GM23338 (cell line): ENCODE measurements at regions not wholly inside any gene's neighbourhood (a gene's known extent, or its start where the extent isn't known, plus 50 kb on each side); places are given as distances from the start of the nearest gene placed in this dataset.

Experiments used
- ATAC-seq: fragments of 200-7000 bp; cut with Tn5 transposase; 3 replicates; pipeline ENCODE4 v1.9.1; 2020
- DNase-seq: peaks from one replicate; pipeline ENCODE4 v3.0.0-alpha.2; 2015; ENCODE audit warnings: low spot score
- H2AFZ ChIP-seq: fragments of 200-600 bp; sonication (generic); 2 replicates; pipeline ENCODE4 v1.8.0; 2016; ENCODE audit warnings: antibody characterized with exemption, mild to moderate bottlenecking, moderate library complexity
- H3F3A ChIP-seq: fragments of 200-600 bp; sonication (generic); replicated peaks from 2 replicates; pipeline ENCODE4 v1.8.0; 2017; ENCODE audit warnings: antibody characterized with exemption, mixed run types, low read depth
- H3K27ac ChIP-seq: fragments of 200-600 bp; sonication (generic); 2 replicates; pipeline ENCODE4 v1.6.1; 2016; ENCODE audit warnings: low read depth
- H3K27me3 ChIP-seq: fragments of 200-600 bp; sonication (generic); 2 replicates; pipeline ENCODE4 v1.8.0; 2016; ENCODE audit warnings: mild to moderate bottlenecking, mixed run types, moderate library complexity; ENCODE audit not compliant: insufficient read depth
- H3K36me3 ChIP-seq: fragments of 200-600 bp; sonication (generic); 2 replicates; pipeline ENCODE4 v1.8.0; 2016; ENCODE audit warnings: mild to moderate bottlenecking; ENCODE audit not compliant: insufficient read depth
- H3K4me1 ChIP-seq: fragments of 200-600 bp; sonication (generic); 2 replicates; pipeline ENCODE4 v1.8.0; 2016; ENCODE audit warnings: mild to moderate bottlenecking, moderate library complexity; ENCODE audit not compliant: insufficient read depth
- H3K4me2 ChIP-seq: fragments of 200-600 bp; sonication (generic); 2 replicates; pipeline ENCODE4 v1.7.1; 2017; ENCODE audit warnings: mixed run types
- H3K4me3 ChIP-seq: fragments of 200-600 bp; sonication (generic); 2 replicates; pipeline ENCODE4 v1.6.1; 2016; ENCODE audit warnings: mixed run types
- H3K79me2 ChIP-seq: fragments of 200-600 bp; sonication (generic); replicated peaks from 2 replicates; pipeline ENCODE4 v1.8.0; 2017; ENCODE audit warnings: mild to moderate bottlenecking; ENCODE audit not compliant: insufficient read depth
- H3K9me2 ChIP-seq: fragments of 200-600 bp; sonication (generic); 2 replicates; pipeline ENCODE4 v1.8.0; 2017; ENCODE audit not compliant: insufficient read depth
- H4K20me1 ChIP-seq: fragments of 200-600 bp; sonication (generic); replicated peaks from 2 replicates; pipeline ENCODE4 v1.8.0; 2017; ENCODE audit warnings: mild to moderate bottlenecking; ENCODE audit not compliant: insufficient read depth
- H3K27ac Mint-ChIP-seq: 2 replicates; pipeline ENCODE4 v1.8.0; 2020; ENCODE audit warnings: inconsistent platforms, mild to moderate bottlenecking, moderate library complexity, mixed read lengths
- H3K27me3 Mint-ChIP-seq: 3 replicates; pipeline ENCODE4 v1.8.0; 2022; ENCODE audit warnings: low read depth, mild to moderate bottlenecking, moderate library complexity, mixed read lengths, inconsistent platforms; ENCODE audit not compliant: insufficient read depth, poor library complexity
- H3K36me3 Mint-ChIP-seq: 3 replicates; pipeline ENCODE4 v1.8.0; 2021; ENCODE audit warnings: low read depth, mild to moderate bottlenecking, inconsistent platforms, moderate library complexity, mixed read lengths
- H3K4me1 Mint-ChIP-seq: 3 replicates; pipeline ENCODE4 v1.8.0; 2020; ENCODE audit warnings: mild to moderate bottlenecking, inconsistent platforms, mixed read lengths
- H3K4me3 Mint-ChIP-seq: 3 replicates; pipeline ENCODE4 v1.8.0; 2021; ENCODE audit warnings: moderate library complexity, mild to moderate bottlenecking, inconsistent platforms, mixed read lengths
- H3K9me3 Mint-ChIP-seq: 3 replicates; pipeline ENCODE4 v1.8.0; 2020; ENCODE audit warnings: moderate library complexity, mild to moderate bottlenecking, inconsistent platforms, mixed read lengths
- CREB1 ChIP-seq: fragments of 250-450 bp; sonication (Bioruptor Pico); IDR thresholded peaks from 2 replicates; pipeline ENCODE4 v1.5.0; 2020; ENCODE audit warnings: low read depth, mild to moderate bottlenecking, moderate library complexity
- CTCF ChIP-seq, 2 experiments: fragments of 200-600 bp in 1 of 2; sonication (generic) in 1 of 2; conservative IDR thresholded peaks; 2 replicates each; pipeline versions ENCODE4 v1.5.1 to v1.6.1; 2016 to 2017; ENCODE audit warnings: antibody characterized with exemption in 2 of 2, low read depth in 2 of 2, mild to moderate bottlenecking in 2 of 2, moderate library complexity in 1 of 2
- EZH2 ChIP-seq: fragments of 200-600 bp; sonication (generic); IDR thresholded peaks from one replicate; pipeline ENCODE4 v1.8.0; 2017; ENCODE audit warnings: antibody characterized with exemption, mild to moderate bottlenecking, low read depth; ENCODE audit not compliant: unreplicated experiment
- EZH2phosphoT487 ChIP-seq: fragments of 200-600 bp; sonication (generic); IDR thresholded peaks from one replicate; pipeline ENCODE4 v1.8.1; 2018; ENCODE audit warnings: antibody characterized with exemption; ENCODE audit not compliant: unreplicated experiment
- STAT1 ChIP-seq: IDR thresholded peaks from one replicate; pipeline ENCODE4 v1.6.1; 2016; ENCODE audit warnings: antibody characterized with exemption; ENCODE audit not compliant: unreplicated experiment
- ZNF331 ChIP-seq: fragments of 250-450 bp; sonication (Bioruptor Pico); IDR thresholded peaks from 2 replicates; pipeline ENCODE4 v1.5.0; 2020; ENCODE audit warnings: low read depth, mild to moderate bottlenecking, moderate library complexity
- ZNF462 ChIP-seq: fragments of 250-450 bp; sonication (Bioruptor Pico); IDR thresholded peaks from 2 replicates; pipeline ENCODE4 v1.5.0; 2020; ENCODE audit warnings: mild to moderate bottlenecking, moderate library complexity

- Histone ChIP-seq H3K4me1 (no peaks in the 10 kb centered on the region), H3F3A (no peaks in the 10 kb centered on the region), H3K36me3 (no peaks in the 10 kb centered on the region), H3K4me3 (no peak overlapping the region), H2AFZ (peak overlapping the region; percentile 63), H3K79me2 (no peaks in the 10 kb centered on the region), H4K20me1 (no peaks in the 10 kb centered on the region), H3K27ac (no peak overlapping the region), H3K4me2 (no peak overlapping the region), H3K9me2 (no peaks in the 10 kb centered on the region), H3K27me3 (no peaks in the 10 kb centered on the region)
- DNase-seq, result no peak
- TF ChIP-seq ZNF462 (CRISPR knock-in tag) (no peak), CTCF (conservative IDR thresholded peaks at IDR 0.05; ENCODE audit: low read depth in 2 of 2) (no peak), EZH2 (no peak), ZNF331 (CRISPR knock-in tag) (no peak), CREB1 (CRISPR knock-in tag) (no peak), EZH2phosphoT487 (no peak), STAT1 (no peak)
- ATAC-seq, result no peak
- H3K9me3 Mint-ChIP-seq, result no peaks in the 10 kb centered on the region
- no peaks in the 10 kb centered on the region for H3K36me3 Mint-ChIP-seq
- H3K27ac Mint-ChIP-seq, result no peak overlapping the region
- H3K4me3 Mint-ChIP-seq, result no peak overlapping the region
- H3K4me1 Mint-ChIP-seq, result no peaks in the 10 kb centered on the region
- no peaks in the 10 kb centered on the region for H3K27me3 Mint-ChIP-seq
Measured at GRCh38 chr7:81211204-81211933, 292.5 kb upstream of the SEMA3C start.
